ENCODE measurements at regions not wholly inside any gene's neighbourhood (a gene's known extent, or its start where the extent isn't known, plus 50 kb on each side); places are given as distances from the start of the nearest gene placed in this dataset.

DNA sequence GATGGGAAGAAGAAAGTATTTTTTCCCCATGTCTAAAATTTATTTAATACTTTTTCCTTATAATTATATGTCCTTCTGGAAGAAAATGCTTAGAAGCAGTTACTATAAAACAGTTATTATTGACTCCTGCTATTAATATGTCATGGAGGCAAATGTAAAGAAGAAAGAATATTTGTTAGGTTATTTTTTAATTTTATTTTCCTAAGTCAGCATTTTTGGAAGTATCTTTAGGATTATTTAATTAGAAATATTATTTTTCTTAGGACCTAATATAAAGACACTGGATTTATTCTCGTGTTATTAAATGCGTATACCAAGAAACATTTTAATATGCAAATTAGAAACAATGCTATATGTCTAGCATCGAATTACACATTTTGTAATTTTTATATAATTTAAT, 687.7 kb downstream of the TRAM1L1 start:
- TF ChIP-seq, protein P1, sequence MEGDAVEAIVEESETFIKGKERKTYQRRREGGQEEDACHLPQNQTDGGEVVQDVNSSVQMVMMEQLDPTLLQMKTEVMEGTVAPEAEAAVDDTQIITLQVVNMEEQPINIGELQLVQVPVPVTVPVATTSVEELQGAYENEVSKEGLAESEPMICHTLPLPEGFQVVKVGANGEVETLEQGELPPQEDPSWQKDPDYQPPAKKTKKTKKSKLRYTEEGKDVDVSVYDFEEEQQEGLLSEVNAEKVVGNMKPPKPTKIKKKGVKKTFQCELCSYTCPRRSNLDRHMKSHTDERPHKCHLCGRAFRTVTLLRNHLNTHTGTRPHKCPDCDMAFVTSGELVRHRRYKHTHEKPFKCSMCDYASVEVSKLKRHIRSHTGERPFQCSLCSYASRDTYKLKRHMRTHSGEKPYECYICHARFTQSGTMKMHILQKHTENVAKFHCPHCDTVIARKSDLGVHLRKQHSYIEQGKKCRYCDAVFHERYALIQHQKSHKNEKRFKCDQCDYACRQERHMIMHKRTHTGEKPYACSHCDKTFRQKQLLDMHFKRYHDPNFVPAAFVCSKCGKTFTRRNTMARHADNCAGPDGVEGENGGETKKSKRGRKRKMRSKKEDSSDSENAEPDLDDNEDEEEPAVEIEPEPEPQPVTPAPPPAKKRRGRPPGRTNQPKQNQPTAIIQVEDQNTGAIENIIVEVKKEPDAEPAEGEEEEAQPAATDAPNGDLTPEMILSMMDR (IDR thresholded peaks at IDR 0.05; ENCODE audit: borderline replicate concordance, control extremely low read depth, extremely low read depth, insufficient read depth, missing control alignments): no peak
- DNase-seq (ENCODE audit: low spot score): no peak
- in situ Hi-C loops (cut with MboI; ENCODE audit: low sequenced_read_pairs, unreplicated experiment): no loop called here

GRCh38 chr4:116397291-116397690, 688.1 kb downstream of the TRAM1L1 start:
- in situ Hi-C loops (cut with MboI; ENCODE audit: low sequenced_read_pairs, unreplicated experiment): no loop called here
- TF ChIP-seq, protein P1 (IDR thresholded peaks at IDR 0.05; ENCODE audit: borderline replicate concordance, control extremely low read depth, extremely low read depth, insufficient read depth, missing control alignments): no peak
- DNase-seq (ENCODE audit: low spot score): no peak

DNA sequence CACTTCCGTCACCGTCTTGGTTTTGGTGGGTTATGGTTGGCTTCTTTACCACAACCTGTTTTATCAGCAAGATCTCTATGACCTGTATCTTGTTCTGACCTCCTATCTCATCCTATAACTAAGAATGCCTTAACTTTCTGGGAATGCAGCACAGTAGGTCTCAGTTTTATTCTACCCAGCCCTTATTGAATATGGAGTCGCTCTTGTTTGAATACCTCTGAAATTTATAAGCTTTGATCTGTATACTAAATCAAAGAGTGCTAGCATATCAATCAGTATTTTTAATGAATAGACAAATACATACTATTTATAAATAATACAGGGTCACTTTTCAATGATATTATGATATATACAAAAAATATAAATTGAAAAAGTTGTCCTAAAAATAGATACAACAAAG, 690.0 kb downstream of the TRAM1L1 start:
- DNase-seq (ENCODE audit: low spot score): no peak
- TF ChIP-seq, protein P1 (IDR thresholded peaks at IDR 0.05; ENCODE audit: borderline replicate concordance, control extremely low read depth, extremely low read depth, insufficient read depth, missing control alignments): no peak
- in situ Hi-C loops (cut with MboI; ENCODE audit: low sequenced_read_pairs, unreplicated experiment): no loop called here

GRCh38 chr4:116391020-116391419, 694.4 kb downstream of the TRAM1L1 start:
- no peak for DNase-seq (ENCODE audit: low spot score)
- in situ Hi-C loops (cut with MboI; ENCODE audit: low sequenced_read_pairs, unreplicated experiment): no loop called here
- TF ChIP-seq, protein P1 (IDR thresholded peaks at IDR 0.05; ENCODE audit: borderline replicate concordance, control extremely low read depth, extremely low read depth, insufficient read depth, missing control alignments): no peak

GRCh38 chr4:116389139-116389538, 696.2 kb downstream of the TRAM1L1 start:
- in situ Hi-C loops (cut with MboI; ENCODE audit: low sequenced_read_pairs, unreplicated experiment): no loop called here
- DNase-seq (ENCODE audit: low spot score): no peak
- TF ChIP-seq, protein P1 (IDR thresholded peaks at IDR 0.05; ENCODE audit: borderline replicate concordance, control extremely low read depth, extremely low read depth, insufficient read depth, missing control alignments): no peak

DNA sequence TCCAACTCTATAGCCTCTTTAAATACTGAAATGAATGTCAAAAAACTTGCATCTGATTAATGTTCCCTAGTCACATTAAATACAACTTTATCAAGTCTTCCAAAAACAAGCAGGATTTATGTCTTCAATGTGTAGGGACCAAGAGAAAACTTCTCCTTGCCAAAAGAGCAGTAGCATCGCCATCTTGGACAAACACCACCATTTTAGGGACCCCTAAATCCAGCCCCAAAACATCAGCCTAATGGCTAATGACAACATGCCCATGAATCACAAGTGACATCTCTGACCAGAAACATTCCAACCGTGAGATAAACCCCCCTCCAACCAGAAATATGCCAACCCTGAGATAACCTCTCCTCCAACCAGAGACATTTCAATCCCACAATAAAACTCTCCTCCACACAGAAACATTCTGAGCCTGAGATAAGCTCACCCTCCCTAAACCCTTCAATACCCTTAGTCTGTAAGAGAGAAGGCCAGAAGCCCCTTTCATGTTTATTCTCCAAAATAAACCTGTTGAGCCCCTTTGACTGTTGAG, 697.4 kb downstream of the TRAM1L1 start:
- DNase-seq (ENCODE audit: low spot score): no peak
- TF ChIP-seq, protein P1 (IDR thresholded peaks at IDR 0.05; ENCODE audit: borderline replicate concordance, control extremely low read depth, extremely low read depth, insufficient read depth, missing control alignments): no peak
- in situ Hi-C loops (cut with MboI; ENCODE audit: low sequenced_read_pairs, unreplicated experiment): no loop called here
